Mesenchymal stem cell (in vitro differentiated cells and primary cell): ENCODE measurements at regions not wholly inside any gene's neighbourhood (a gene's known extent, or its start where the extent isn't known, plus 50 kb on each side); places are given as distances from the start of the nearest gene placed in this dataset.

Source experiments
- DNase-seq: peaks from one replicate; pipeline ENCODE4 v3.0.0-alpha.2; 2013
- H2AFZ ChIP-seq: one replicate; pipeline ENCODE4 v1.6.1; 2013; ENCODE audit warnings: low read depth, mild to moderate bottlenecking, control low read depth, inconsistent platforms, low read length, moderate library complexity
- H2AK5ac ChIP-seq: 2 replicates; pipeline ENCODE4 v1.6.1; 2013; ENCODE audit warnings: low read length, moderate library complexity, mild to moderate bottlenecking, inconsistent platforms; ENCODE audit not compliant: severe bottlenecking
- H2BK120ac ChIP-seq: one replicate; pipeline ENCODE4 v1.6.1; 2013; ENCODE audit warnings: low read depth, mild to moderate bottlenecking, inconsistent platforms, low read length, moderate library complexity
- H2BK12ac ChIP-seq, 2 experiments: one replicate each; pipeline ENCODE4 v1.6.1; 2013; ENCODE audit warnings: inconsistent platforms in 2 of 2, low read length in 2 of 2, mild to moderate bottlenecking in 2 of 2, moderate library complexity in 2 of 2, control low read depth in 1 of 2
- H2BK15ac ChIP-seq: one replicate; pipeline ENCODE4 v1.6.1; 2013; ENCODE audit warnings: mild to moderate bottlenecking, low read depth, inconsistent platforms; ENCODE audit not compliant: poor library complexity, severe bottlenecking
- H2BK5ac ChIP-seq: 2 replicates; pipeline ENCODE4 v1.6.1; 2013; ENCODE audit warnings: low read depth, mild to moderate bottlenecking, low read length, control low read depth, inconsistent platforms; ENCODE audit not compliant: poor library complexity, severe bottlenecking
- H3K14ac ChIP-seq, 2 experiments: one replicate each; pipeline ENCODE4 v1.6.1; 2013; ENCODE audit warnings: inconsistent platforms in 2 of 2, low read length in 2 of 2, control low read depth in 1 of 2, mild to moderate bottlenecking in 1 of 2, moderate library complexity in 1 of 2
- H3K18ac ChIP-seq, 2 experiments: one replicate each; pipeline ENCODE4 v1.6.1; 2013; ENCODE audit warnings: inconsistent platforms in 2 of 2, low read length in 2 of 2, control low read depth in 1 of 2, low read depth in 1 of 2, mild to moderate bottlenecking in 1 of 2
- H3K23ac ChIP-seq, 2 experiments: one replicate each; pipeline ENCODE4 v1.6.1; 2013; ENCODE audit warnings: inconsistent platforms in 2 of 2, low read length in 2 of 2, mild to moderate bottlenecking in 2 of 2, moderate library complexity in 2 of 2, control low read depth in 1 of 2
- H3K27ac ChIP-seq: 2 replicates; pipeline ENCODE4 v1.5.1; 2013; ENCODE audit warnings: mild to moderate bottlenecking, moderate library complexity, low read length, control low read depth, inconsistent platforms; ENCODE audit not compliant: poor library complexity, severe bottlenecking
- H3K27me3 ChIP-seq, 2 experiments: 2 replicates each; pipeline versions ENCODE4 v1.6.1 to v1.7.0; 2013; ENCODE audit warnings: low read length in 2 of 2, mild to moderate bottlenecking in 2 of 2, moderate library complexity in 2 of 2, control low read depth in 1 of 2, inconsistent platforms in 1 of 2; ENCODE audit not compliant: control insufficient read depth in 1 of 2, insufficient read depth in 1 of 2
- H3K36me3 ChIP-seq, 2 experiments: 2 replicates each; pipeline versions ENCODE4 v1.6.1 to v1.7.0; 2013; ENCODE audit warnings: low read length in 2 of 2, control low read depth in 1 of 2, inconsistent platforms in 1 of 2, low read depth in 1 of 2, mild to moderate bottlenecking in 1 of 2; ENCODE audit not compliant: insufficient read depth in 2 of 2, control insufficient read depth in 1 of 2
- H3K4ac ChIP-seq, 2 experiments: one replicate each; pipeline ENCODE4 v1.6.1; 2013; ENCODE audit warnings: inconsistent platforms in 2 of 2, low read length in 2 of 2, mild to moderate bottlenecking in 2 of 2, moderate library complexity in 2 of 2, control low read depth in 1 of 2, low read depth in 1 of 2
- H3K4me1 ChIP-seq: 2 replicates; pipeline ENCODE4 v1.6.1; 2013; ENCODE audit warnings: low read depth, low read length, control low read depth; ENCODE audit not compliant: control insufficient read depth, insufficient read depth
- H3K4me2 ChIP-seq: 2 replicates; pipeline ENCODE4 v1.6.1; 2013; ENCODE audit warnings: low read length, mild to moderate bottlenecking, inconsistent platforms; ENCODE audit not compliant: poor library complexity, severe bottlenecking
- H3K4me3 ChIP-seq, 2 experiments: 2 replicates each; pipeline versions ENCODE4 v1.5.1 to v1.7.0; 2013; ENCODE audit warnings: low read length in 2 of 2, mild to moderate bottlenecking in 2 of 2, control low read depth in 1 of 2, low read depth in 1 of 2; ENCODE audit not compliant: insufficient read depth in 1 of 2
- H3K79me1 ChIP-seq: replicated peaks from 2 replicates; pipeline ENCODE4 v1.6.1; 2013; ENCODE audit warnings: mild to moderate bottlenecking, control low read depth, low read length, inconsistent platforms; ENCODE audit not compliant: poor library complexity, severe bottlenecking
- H3K9ac ChIP-seq: 2 replicates; pipeline ENCODE4 v1.7.0; 2013; ENCODE audit warnings: mild to moderate bottlenecking, low read length, moderate library complexity
- H3K9me3 ChIP-seq: 2 replicates; pipeline ENCODE4 v1.7.0; 2013; ENCODE audit warnings: mild to moderate bottlenecking, low read length; ENCODE audit not compliant: control insufficient read depth
- H4K8ac ChIP-seq: one replicate; pipeline ENCODE4 v1.6.1; 2013; ENCODE audit warnings: inconsistent platforms, mild to moderate bottlenecking, low read length, moderate library complexity
- H4K91ac ChIP-seq: one replicate; pipeline ENCODE4 v1.6.1; 2013; ENCODE audit warnings: mild to moderate bottlenecking, low read length, inconsistent platforms
- WGBS: methylation state at CpG from one replicate; pipeline ENCODE4 v1.1.7; 2013; ENCODE audit warnings: mixed read lengths; 5-methylcytosine and 5-hydroxymethylcytosine counted together

- no peak overlapping the region for H3K18ac ChIP-seq
- no peak overlapping the region for H2BK120ac ChIP-seq
- H3K23ac ChIP-seq, result no peak overlapping the region
- H3K9ac ChIP-seq, result peak overlapping the region; percentile 16
- H2AFZ ChIP-seq, result no peak overlapping the region
- H3K79me1 ChIP-seq, result no peaks in the 10 kb centered on the region
- no peak overlapping the region for H3K14ac ChIP-seq
- H2BK5ac ChIP-seq, result no peak overlapping the region
- H4K8ac ChIP-seq, result no peak overlapping the region
- no peak overlapping the region for H2AK5ac ChIP-seq
- 88% methylated on average over 18 of the region's 18 CpGs for WGBS
- no peak overlapping the region for H3K4ac ChIP-seq
- no peak overlapping the region for H3K4me2 ChIP-seq
- no peak overlapping the region for H2BK15ac ChIP-seq
- H3K36me3 ChIP-seq, result no peaks in the 10 kb centered on the region
- no peak overlapping the region for H2BK12ac ChIP-seq
- H4K91ac ChIP-seq, result no peak overlapping the region
- H3K27me3 ChIP-seq, result peaks cover 12 to 33% of the 10 kb centered on the region in 2 experiments
- H3K4me3 ChIP-seq, result peak overlapping the region in 1 of 2 experiments; percentile 63
- no peaks in the 10 kb centered on the region for H3K9me3 ChIP-seq
- H3K27ac ChIP-seq, result no peak overlapping the region
- no peaks in the 10 kb centered on the region for H3K4me1 ChIP-seq
- DNase-seq, result no peak
Observed at GRCh38 chr6:1226277-1227099, 85.4 kb upstream of the FOXQ1 start.

- Histone ChIP-seq H4K91ac (no peak overlapping the region), H3K36me3 (no peaks in the 10 kb centered on the region), H3K4me1 (no peaks in the 10 kb centered on the region), H3K23ac (no peak overlapping the region), H3K4me3 (no peak overlapping the region), H2BK5ac (no peak overlapping the region), H2BK12ac (no peak overlapping the region), H3K18ac (no peak overlapping the region), H3K27me3 (peaks cover 12 to 16% of the 10 kb centered on the region in 2 experiments), H2AK5ac (no peak overlapping the region), H4K8ac (no peak overlapping the region), H2BK120ac (no peak overlapping the region), H3K9ac (no peak overlapping the region), H3K27ac (no peak overlapping the region), H3K4ac (no peak overlapping the region), H3K9me3 (no peaks in the 10 kb centered on the region), H3K14ac (no peak overlapping the region), H2BK15ac (no peak overlapping the region), H3K79me1 (no peaks in the 10 kb centered on the region), H3K4me2 (no peak overlapping the region), H2AFZ (no peak overlapping the region)
- WGBS, result 88% methylated on average over 2 of the region's 2 CpGs
- DNase-seq, result no peak
Observed at GRCh38 chr6:1224514-1224913, 87.4 kb upstream of the FOXQ1 start.

GRCh38 chr6:1222728-1223595 is 88.9 kb upstream of the FOXQ1 start:
- H3K14ac ChIP-seq, result no peak overlapping the region
- H3K27me3 ChIP-seq, result peaks cover 5% of the 10 kb centered on the region in 2 experiments
- H3K4me2 ChIP-seq, result no peak overlapping the region
- no peak overlapping the region for H3K4me3 ChIP-seq
- no peaks in the 10 kb centered on the region for H3K79me1 ChIP-seq
- no peak overlapping the region for H4K8ac ChIP-seq
- no peak overlapping the region for H3K23ac ChIP-seq
- no peak overlapping the region for H2BK15ac ChIP-seq
- no peak overlapping the region for H2BK5ac ChIP-seq
- H2AFZ ChIP-seq, result no peak overlapping the region
- no peak overlapping the region for H3K4ac ChIP-seq
- peak overlapping the region in 1 of 2 experiments; percentile 53 for H2BK12ac ChIP-seq
- H2AK5ac ChIP-seq, result no peak overlapping the region
- no peak overlapping the region for H3K27ac ChIP-seq
- no peaks in the 10 kb centered on the region for H3K36me3 ChIP-seq
- 80% methylated on average over 11 of the region's 13 CpGs for WGBS
- H3K18ac ChIP-seq, result no peak overlapping the region
- H3K9ac ChIP-seq, result no peak overlapping the region
- DNase-seq, result no peak
- H3K4me1 ChIP-seq, result no peaks in the 10 kb centered on the region
- H2BK120ac ChIP-seq, result no peak overlapping the region
- H3K9me3 ChIP-seq, result no peaks in the 10 kb centered on the region
- H4K91ac ChIP-seq, result no peak overlapping the region

GRCh38 chr6:1217396-1217795 is 94.5 kb upstream of the FOXQ1 start:
- Histone ChIP-seq H3K27ac (no peak overlapping the region), H3K4me1 (no peaks in the 10 kb centered on the region), H3K4ac (no peak overlapping the region), H3K27me3 (no peaks in the 10 kb centered on the region), H4K8ac (no peak overlapping the region), H3K36me3 (no peaks in the 10 kb centered on the region), H2AK5ac (no peak overlapping the region), H2BK120ac (no peak overlapping the region), H2BK15ac (no peak overlapping the region), H2BK5ac (no peak overlapping the region), H3K9me3 (no peaks in the 10 kb centered on the region), H3K23ac (no peak overlapping the region), H3K14ac (no peak overlapping the region), H3K79me1 (no peaks in the 10 kb centered on the region), H2AFZ (no peak overlapping the region), H3K4me2 (no peak overlapping the region), H3K9ac (no peak overlapping the region), H3K4me3 (no peak overlapping the region), H2BK12ac (no peak overlapping the region), H4K91ac (no peak overlapping the region), H3K18ac (no peak overlapping the region)
- DNase-seq, result no peak
- whole genome bisulfite sequencing, result 63% methylated on average over 2 of the region's 5 CpGs
